Loucy (cell line): ENCODE measurements at regions not wholly inside any gene's neighbourhood (a gene's known extent, or its start where the extent isn't known, plus 50 kb on each side); places are given as distances from the start of the nearest gene placed in this dataset.

Experiments used
- H2AFZ ChIP-seq: fragments of 200-600 bp; sonication (generic); 2 replicates; pipeline ENCODE4 v1.6.0; 2016; ENCODE audit warnings: antibody characterized with exemption, mild to moderate bottlenecking, low read length, moderate library complexity
- H3F3A ChIP-seq: fragments of 200-600 bp; 2 replicates; pipeline ENCODE4 v1.6.0; 2016; ENCODE audit warnings: antibody characterized with exemption, low read depth, mild to moderate bottlenecking
- H3K27me3 ChIP-seq: fragments of 200-600 bp; sonication (generic); 2 replicates; pipeline ENCODE4 v1.6.1; 2014; ENCODE audit warnings: low read length, mild to moderate bottlenecking; ENCODE audit not compliant: insufficient read depth, poor library complexity, severe bottlenecking
- H3K36me3 ChIP-seq: fragments of 200-600 bp; sonication (generic); 2 replicates; pipeline ENCODE4 v1.6.1; 2016; ENCODE audit warnings: low read length; ENCODE audit not compliant: insufficient read depth
- H3K4me1 ChIP-seq: fragments of 200-600 bp; sonication (generic); 2 replicates; pipeline ENCODE4 v1.5.1; 2014; ENCODE audit warnings: low read length, mild to moderate bottlenecking; ENCODE audit not compliant: insufficient read depth, poor library complexity, severe bottlenecking
- H3K4me2 ChIP-seq: fragments of 200-600 bp; sonication (generic); 2 replicates; pipeline ENCODE4 v1.6.0; 2014; ENCODE audit warnings: antibody characterized with exemption, low read length, low read depth, mild to moderate bottlenecking; ENCODE audit not compliant: poor library complexity, severe bottlenecking
- H3K4me3 ChIP-seq: fragments of 200-600 bp; sonication (generic); 2 replicates; pipeline ENCODE4 v1.5.1; 2014; ENCODE audit warnings: low read length, mild to moderate bottlenecking, mixed read lengths; ENCODE audit not compliant: poor library complexity, severe bottlenecking
- H3K79me2 ChIP-seq: fragments of 200-600 bp; sonication (generic); 2 replicates; pipeline ENCODE4 v1.6.1; 2014; ENCODE audit warnings: low read length; ENCODE audit not compliant: insufficient read depth
- H3K9ac ChIP-seq: fragments of 200-600 bp; sonication (generic); 2 replicates; pipeline ENCODE4 v1.6.0; 2014; ENCODE audit warnings: mild to moderate bottlenecking, low read depth, low read length, moderate library complexity; ENCODE audit not compliant: poor library complexity, severe bottlenecking
- H3K9me2 ChIP-seq: fragments of 200-600 bp; sonication (generic); replicated peaks from 2 replicates; pipeline ENCODE4 v1.6.1; 2016; ENCODE audit warnings: low read depth, low read length, mixed read lengths
- H3K9me3 ChIP-seq: fragments of 200-600 bp; sonication (generic); 2 replicates; pipeline ENCODE4 v1.6.1; 2014; ENCODE audit warnings: mild to moderate bottlenecking, antibody characterized with exemption, low read length, low read depth; ENCODE audit not compliant: insufficient read depth
- H4K20me1 ChIP-seq: fragments of 200-600 bp; sonication (generic); 2 replicates; pipeline ENCODE4 v1.6.0; 2014; ENCODE audit warnings: antibody characterized with exemption, low read length, mild to moderate bottlenecking; ENCODE audit not compliant: insufficient read depth, poor library complexity, severe bottlenecking
- EZH2phosphoT487 ChIP-seq: fragments of 200-600 bp; IDR thresholded peaks from 2 replicates; pipeline ENCODE4 v1.6.1; 2018; ENCODE audit warnings: antibody characterized with exemption, mild to moderate bottlenecking, moderate library complexity, borderline replicate concordance
- TF ChIP-seq, protein P1 (sequence below): fragments of 200-600 bp; sonication (generic); conservative IDR thresholded peaks from 2 replicates; pipeline ENCODE4 v1.5.1; 2014; ENCODE audit warnings: mild to moderate bottlenecking, antibody characterized with exemption, low read length

- no peaks in the 10 kb centered on the region for H3K27me3 ChIP-seq
- no peak for TF ChIP-seq EZH2phosphoT487
- TF ChIP-seq, protein P1, sequence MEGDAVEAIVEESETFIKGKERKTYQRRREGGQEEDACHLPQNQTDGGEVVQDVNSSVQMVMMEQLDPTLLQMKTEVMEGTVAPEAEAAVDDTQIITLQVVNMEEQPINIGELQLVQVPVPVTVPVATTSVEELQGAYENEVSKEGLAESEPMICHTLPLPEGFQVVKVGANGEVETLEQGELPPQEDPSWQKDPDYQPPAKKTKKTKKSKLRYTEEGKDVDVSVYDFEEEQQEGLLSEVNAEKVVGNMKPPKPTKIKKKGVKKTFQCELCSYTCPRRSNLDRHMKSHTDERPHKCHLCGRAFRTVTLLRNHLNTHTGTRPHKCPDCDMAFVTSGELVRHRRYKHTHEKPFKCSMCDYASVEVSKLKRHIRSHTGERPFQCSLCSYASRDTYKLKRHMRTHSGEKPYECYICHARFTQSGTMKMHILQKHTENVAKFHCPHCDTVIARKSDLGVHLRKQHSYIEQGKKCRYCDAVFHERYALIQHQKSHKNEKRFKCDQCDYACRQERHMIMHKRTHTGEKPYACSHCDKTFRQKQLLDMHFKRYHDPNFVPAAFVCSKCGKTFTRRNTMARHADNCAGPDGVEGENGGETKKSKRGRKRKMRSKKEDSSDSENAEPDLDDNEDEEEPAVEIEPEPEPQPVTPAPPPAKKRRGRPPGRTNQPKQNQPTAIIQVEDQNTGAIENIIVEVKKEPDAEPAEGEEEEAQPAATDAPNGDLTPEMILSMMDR: no peak
- 0 out of 2 replicates have a peak, but pooled peaks cover 4% of the 10 kb centered on the region for H3K9me3 ChIP-seq
These were observed 67.3 kb upstream of the SHISAL1 start for GRCh38 chr22:44379817-44380755.

DNA sequence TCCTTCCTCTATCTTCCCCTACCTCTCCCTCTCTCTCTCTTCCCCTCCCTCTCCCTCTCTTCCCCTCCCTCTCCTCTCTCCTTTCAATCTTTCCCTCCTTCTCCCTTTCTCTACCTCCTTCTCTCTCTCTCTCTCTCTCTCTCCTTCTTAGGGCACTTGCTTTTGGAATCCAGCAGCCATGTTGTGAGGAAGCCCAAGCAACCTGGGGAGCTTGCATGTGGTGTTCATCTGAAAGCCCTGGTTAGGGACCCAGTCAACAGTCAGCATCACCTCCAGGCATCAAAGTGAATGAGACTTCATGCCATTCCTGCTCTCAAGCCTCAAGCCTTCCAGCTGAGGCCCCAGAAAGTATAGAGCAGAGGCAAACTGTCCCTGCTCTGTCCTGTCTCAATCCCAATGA is 65.6 kb upstream of the SHISAL1 start:
- H3K9me3 ChIP-seq: 0 out of 2 replicates have a peak, but pooled peaks cover 4% of the 10 kb centered on the region
- no peaks in the 10 kb centered on the region for H3F3A ChIP-seq
- no peaks in the 10 kb centered on the region for H3K9me2 ChIP-seq
- no peak overlapping the region for H3K4me3 ChIP-seq
- no peaks in the 10 kb centered on the region for H4K20me1 ChIP-seq
- H3K4me2 ChIP-seq: no peak overlapping the region
- TF ChIP-seq, protein P1: no peak
- no peaks in the 10 kb centered on the region for H3K27me3 ChIP-seq
- H3K79me2 ChIP-seq: no peaks in the 10 kb centered on the region
- H3K4me1 ChIP-seq: no peaks in the 10 kb centered on the region
- H3K36me3 ChIP-seq: no peaks in the 10 kb centered on the region
- no peak overlapping the region for H3K9ac ChIP-seq
- no peak overlapping the region for H2AFZ ChIP-seq

More at GRCh38 chr22:44379817-44380755, 67.3 kb upstream of the SHISAL1 start:
- Histone ChIP-seq H4K20me1 (no peaks in the 10 kb centered on the region), H3K9ac (no peak overlapping the region), H3K79me2 (no peaks in the 10 kb centered on the region), H3K4me3 (no peak overlapping the region), H3F3A (no peaks in the 10 kb centered on the region), H3K4me1 (no peaks in the 10 kb centered on the region), H2AFZ (no peak overlapping the region), H3K4me2 (no peak overlapping the region), H3K9me2 (no peaks in the 10 kb centered on the region), H3K36me3 (no peaks in the 10 kb centered on the region)

GRCh38 chr22:44375451-44375850 is 62.7 kb upstream of the SHISAL1 start:
- Histone ChIP-seq H3K9me3 (peaks cover 8% of the 10 kb centered on the region; the same call in 1 of the 2 replicates), H4K20me1 (no peaks in the 10 kb centered on the region), H3K4me3 (no peak overlapping the region), H3K4me2 (no peak overlapping the region), H3F3A (no peaks in the 10 kb centered on the region), H3K36me3 (no peaks in the 10 kb centered on the region), H3K4me1 (no peaks in the 10 kb centered on the region), H3K79me2 (no peaks in the 10 kb centered on the region), H2AFZ (no peak overlapping the region), H3K9ac (no peak overlapping the region), H3K9me2 (no peaks in the 10 kb centered on the region), H3K27me3 (no peaks in the 10 kb centered on the region)
- TF ChIP-seq, protein P1: no peak
